Pons (tissue), 1 donor: ENCODE measurements at regions not wholly inside any gene's neighbourhood (a gene's known extent, or its start where the extent isn't known, plus 50 kb on each side); places are given as distances from the start of the nearest gene placed in this dataset.

Experiments
- DNase-seq: peaks from one replicate; pipeline ENCODE4 v3.0.0-alpha.2; 2016; ENCODE audit warnings: low spot score

GRCh38 chr11:80255021-80255420, 814.2 kb upstream of the TENM4 start:
- no peak for DNase-seq

GRCh38 chr11:80241766-80242165, 800.9 kb upstream of the TENM4 start:
- DNase-seq, result no peak

- no peak for DNase-seq
Observed at GRCh38 chr11:80240245-80240644, 799.4 kb upstream of the TENM4 start.

GRCh38 chr11:80239217-80239616, 798.4 kb upstream of the TENM4 start:
- no peak for DNase-seq

- DNase-seq, result no peak
Observed at GRCh38 chr11:80227915-80228314, 787.1 kb upstream of the TENM4 start.

- DNase-seq, result no peak
Observed at GRCh38 chr11:80214413-80214812, 773.6 kb upstream of the TENM4 start.

GRCh38 chr11:80211673-80212072, 770.8 kb upstream of the TENM4 start:
- no peak for DNase-seq

- DNase-seq, result no peak
Observed at GRCh38 chr11:80204021-80204420, 763.2 kb upstream of the TENM4 start.

- DNase-seq, result no peak
Observed at GRCh38 chr11:80196932-80197554, 756.2 kb upstream of the TENM4 start.

- DNase-seq, result no peak
Observed at GRCh38 chr11:80196041-80196440, 755.2 kb upstream of the TENM4 start.

- DNase-seq, result no peak
Observed at GRCh38 chr11:80194625-80195024, 753.8 kb upstream of the TENM4 start.

GRCh38 chr11:80194016-80194415, 753.2 kb upstream of the TENM4 start:
- DNase-seq, result no peak

- DNase-seq, result no peak
Observed at GRCh38 chr11:80188076-80188627, 747.3 kb upstream of the TENM4 start.

GRCh38 chr11:80186692-80187091, 745.9 kb upstream of the TENM4 start:
- no peak for DNase-seq

- no peak for DNase-seq
Observed at GRCh38 chr11:80182901-80183300, 742.1 kb upstream of the TENM4 start.

- no peak for DNase-seq
Observed at GRCh38 chr11:80173371-80174136, 732.7 kb upstream of the TENM4 start.

GRCh38 chr11:80168796-80169195, 728.0 kb upstream of the TENM4 start:
- DNase-seq, result no peak

GRCh38 chr11:80167766-80168165, 726.9 kb upstream of the TENM4 start:
- DNase-seq, result no peak

GRCh38 chr11:80165744-80166143, 724.9 kb upstream of the TENM4 start:
- no peak for DNase-seq

- DNase-seq, result no peak
Observed at GRCh38 chr11:80163441-80163840, 722.6 kb upstream of the TENM4 start.

GRCh38 chr11:80163011-80163410, 722.2 kb upstream of the TENM4 start:
- DNase-seq, result no peak

GRCh38 chr11:80162387-80162786, 721.6 kb upstream of the TENM4 start:
- no peak for DNase-seq

GRCh38 chr11:80157447-80157846, 716.6 kb upstream of the TENM4 start:
- no peak for DNase-seq

GRCh38 chr11:80156062-80156461, 715.2 kb upstream of the TENM4 start:
- no peak for DNase-seq
